Body of pancreas (tissue), 4 donors: ENCODE measurements at regions not wholly inside any gene's neighbourhood (a gene's known extent, or its start where the extent isn't known, plus 50 kb on each side); places are given as distances from the start of the nearest gene placed in this dataset.

Experiments used
- ATAC-seq: fragments of 150-250 bp; one replicate; pipeline ENCODE4 v1.9.1; 2016
- DNase-seq, 4 donors: peaks; one replicate each; pipeline ENCODE4 v3.0.0-alpha.2; 2019
- H3K27ac ChIP-seq, 4 donors: fragments of 200-600 bp; sonication (generic); 1 replicate in 3 of 4; 2 replicates in 1 of 4; pipeline versions ENCODE4 v1.5.1 to v1.6.1; 2016 to 2019; ENCODE audit warnings: mild to moderate bottlenecking in 1 of 4, mixed read lengths in 1 of 4, moderate library complexity in 1 of 4
- H3K27me3 ChIP-seq, 2 donors: fragments of 200-600 bp; sonication (generic); one replicate each; pipeline ENCODE4 v1.6.0; 2016; ENCODE audit warnings: mild to moderate bottlenecking in 1 of 2
- H3K36me3 ChIP-seq, 2 donors: fragments of 200-600 bp; sonication (generic); replicated peaks in 1 of 2; 2 replicates each; pipeline ENCODE4 v1.5.1; 2016; ENCODE audit warnings: low read depth in 2 of 2; ENCODE audit not compliant: insufficient read depth in 1 of 2
- H3K4me1 ChIP-seq: fragments of 200-600 bp; sonication (generic); one replicate; pipeline ENCODE4 v1.6.0; 2016
- H3K4me3 ChIP-seq, 2 donors: fragments of 200-600 bp; sonication (generic); 1 replicate in 1 of 2; 2 replicates in 1 of 2; pipeline ENCODE4 v1.5.1; 2016 to 2019
- H3K9me3 ChIP-seq, 3 donors: fragments of 200-600 bp; sonication (generic); 1 replicate in 2 of 3; 2 replicates in 1 of 3; pipeline ENCODE4 v1.5.1; 2016
- POLR2A ChIP-seq, 3 donors: fragments of 450-650 bp; IDR thresholded peaks; one replicate each; pipeline ENCODE4 v1.6.1; 2016; ENCODE audit warnings: antibody characterized with exemption in 3 of 3, mild to moderate bottlenecking in 2 of 3
- WGBS, 2 donors: methylation state at CpG; one replicate each; pipeline ENCODE4 v1.1.5; 2017; 5-methylcytosine and 5-hydroxymethylcytosine counted together
- intact Hi-C: fragments of 100-400 bp; cut with DNase I; formaldehyde crosslinking; loops from one replicate; pipeline ENCODE4 v1.15.1; 2023
- TF ChIP-seq, protein P1 (sequence below), 7 experiments: fragments of 450-650 bp in 4 of 7; fragments of 200-600 bp in 3 of 7; sonication (generic) in 3 of 7; IDR thresholded peaks; one replicate each; pipeline ENCODE4 v1.5.1; 2016 to 2019; ENCODE audit warnings: antibody characterized with exemption in 7 of 7

DNA sequence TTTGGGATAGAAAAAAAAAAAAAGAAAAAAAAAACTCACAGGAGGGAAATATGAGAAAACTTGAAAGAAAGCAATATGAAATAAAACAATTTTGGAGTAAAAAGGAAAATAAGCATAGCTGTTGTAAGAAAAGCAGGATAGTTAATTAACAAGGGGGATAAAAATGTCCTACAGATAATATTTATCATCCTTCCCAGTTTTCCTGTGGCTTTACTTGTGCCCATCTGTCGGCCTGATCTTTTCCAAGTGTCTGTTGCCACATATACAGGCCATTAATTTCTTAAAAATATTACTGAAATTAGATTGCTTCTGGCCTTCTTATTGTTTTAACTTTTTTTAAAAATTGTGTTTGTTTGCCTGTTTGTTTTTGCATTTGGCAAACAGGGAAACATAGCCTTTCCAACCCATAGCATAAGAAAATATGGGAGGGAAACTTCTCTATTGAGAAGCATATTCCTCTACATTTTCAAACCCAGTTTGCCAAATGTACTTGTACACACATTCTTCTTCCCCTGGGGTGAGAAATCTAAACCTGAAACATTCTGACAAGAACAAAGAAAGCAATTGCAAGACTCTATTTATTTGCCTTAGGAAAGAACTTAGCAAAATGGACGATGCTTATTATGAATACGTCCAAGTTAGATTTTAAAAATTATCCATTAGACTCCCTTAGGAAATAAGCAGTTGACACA lies 272.3 kb downstream of the CDH20 start:
- Histone ChIP-seq H3K27ac (peak overlapping the region in 1 of 4 donors; percentile 28), H3K9me3 (no peaks in the 10 kb centered on the region), H3K36me3 (no peaks in the 10 kb centered on the region), H3K4me1 (no peaks in the 10 kb centered on the region), H3K27me3 (no peaks in the 10 kb centered on the region), H3K4me3 (no peak overlapping the region)
- TF ChIP-seq, protein P1, sequence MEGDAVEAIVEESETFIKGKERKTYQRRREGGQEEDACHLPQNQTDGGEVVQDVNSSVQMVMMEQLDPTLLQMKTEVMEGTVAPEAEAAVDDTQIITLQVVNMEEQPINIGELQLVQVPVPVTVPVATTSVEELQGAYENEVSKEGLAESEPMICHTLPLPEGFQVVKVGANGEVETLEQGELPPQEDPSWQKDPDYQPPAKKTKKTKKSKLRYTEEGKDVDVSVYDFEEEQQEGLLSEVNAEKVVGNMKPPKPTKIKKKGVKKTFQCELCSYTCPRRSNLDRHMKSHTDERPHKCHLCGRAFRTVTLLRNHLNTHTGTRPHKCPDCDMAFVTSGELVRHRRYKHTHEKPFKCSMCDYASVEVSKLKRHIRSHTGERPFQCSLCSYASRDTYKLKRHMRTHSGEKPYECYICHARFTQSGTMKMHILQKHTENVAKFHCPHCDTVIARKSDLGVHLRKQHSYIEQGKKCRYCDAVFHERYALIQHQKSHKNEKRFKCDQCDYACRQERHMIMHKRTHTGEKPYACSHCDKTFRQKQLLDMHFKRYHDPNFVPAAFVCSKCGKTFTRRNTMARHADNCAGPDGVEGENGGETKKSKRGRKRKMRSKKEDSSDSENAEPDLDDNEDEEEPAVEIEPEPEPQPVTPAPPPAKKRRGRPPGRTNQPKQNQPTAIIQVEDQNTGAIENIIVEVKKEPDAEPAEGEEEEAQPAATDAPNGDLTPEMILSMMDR (IDR thresholded peaks at IDR 0.05) = no peak
- TF ChIP-seq POLR2A (IDR thresholded peaks at IDR 0.05) = no peak
- intact Hi-C loops = no loop called here
- ATAC-seq (no peak), DNase-seq (no peak)
- WGBS, 2 donors = 42 to 51% methylated on average over 3 of the region's 3 CpGs
